ENCODE measurements at regions not wholly inside any gene's neighbourhood (a gene's known extent, or its start where the extent isn't known, plus 50 kb on each side); places are given as distances from the start of the nearest gene placed in this dataset.
"Not testable (repeated sequence)": the region's sequence is repeated elsewhere in the genome, so short reads cannot be mapped to it uniquely, and the experiment has no call there.

GRCh38 chr5:67900514-67900913 is 315.0 kb upstream of the PIK3R1 start:
- Histone ChIP-seq H3K4me3 (ENCODE audit: low read depth in 1 of 5, low read length in 5 of 5) (no peak overlapping the region), H3K27ac (ENCODE audit: low read depth, low read length) (no peak overlapping the region), H3K9ac (ENCODE audit: low read length in 5 of 5) (no peak overlapping the region), H3K4me1 (ENCODE audit: control insufficient read depth in 5 of 5, insufficient read depth in 5 of 5, low read length in 5 of 5) (peaks cover 0 to 19% (median 13%) of the 10 kb centered on the region in 5 donors), H3K27me3 (ENCODE audit: control insufficient read depth in 5 of 5, insufficient read depth in 4 of 5, low read length in 5 of 5) (no peaks in the 10 kb centered on the region), H3K9me3 (ENCODE audit: control insufficient read depth in 5 of 5, low read length in 5 of 5) (no peaks in the 10 kb centered on the region), H3K36me3 (ENCODE audit: control insufficient read depth in 5 of 5, insufficient read depth in 5 of 5, low read length in 5 of 5) (no peaks in the 10 kb centered on the region)

GRCh38 chr5:67897980-67898379 is 317.6 kb upstream of the PIK3R1 start:
- Histone ChIP-seq H3K27ac (ENCODE audit: low read depth, low read length) (no peak overlapping the region), H3K9me3 (ENCODE audit: control insufficient read depth in 5 of 5, low read length in 5 of 5) (no peaks in the 10 kb centered on the region), H3K27me3 (ENCODE audit: control insufficient read depth in 5 of 5, insufficient read depth in 4 of 5, low read length in 5 of 5) (no peaks in the 10 kb centered on the region), H3K36me3 (ENCODE audit: control insufficient read depth in 5 of 5, insufficient read depth in 5 of 5, low read length in 5 of 5) (no peaks in the 10 kb centered on the region), H3K9ac (ENCODE audit: low read length in 5 of 5) (no peak overlapping the region), H3K4me1 (ENCODE audit: control insufficient read depth in 5 of 5, insufficient read depth in 5 of 5, low read length in 5 of 5) (peaks cover 0 to 19% (median 12%) of the 10 kb centered on the region in 5 donors), H3K4me3 (ENCODE audit: low read depth in 1 of 5, low read length in 5 of 5) (no peak overlapping the region)

GRCh38 chr5:67897431-67897830 is 318.1 kb upstream of the PIK3R1 start:
- H3K9ac ChIP-seq (ENCODE audit: low read length in 5 of 5), result no peak overlapping the region
- no peaks in the 10 kb centered on the region for H3K9me3 ChIP-seq (ENCODE audit: control insufficient read depth in 5 of 5, low read length in 5 of 5)
- H3K4me1 ChIP-seq (ENCODE audit: control insufficient read depth in 5 of 5, insufficient read depth in 5 of 5, low read length in 5 of 5), result peaks cover 0 to 19% (median 9%) of the 10 kb centered on the region in 5 donors
- H3K27ac ChIP-seq (ENCODE audit: low read depth, low read length), result no peak overlapping the region
- H3K27me3 ChIP-seq (ENCODE audit: control insufficient read depth in 5 of 5, insufficient read depth in 4 of 5, low read length in 5 of 5), result no peaks in the 10 kb centered on the region
- no peaks in the 10 kb centered on the region for H3K36me3 ChIP-seq (ENCODE audit: control insufficient read depth in 5 of 5, insufficient read depth in 5 of 5, low read length in 5 of 5)
- H3K4me3 ChIP-seq (ENCODE audit: low read depth in 1 of 5, low read length in 5 of 5), result no peak overlapping the region

GRCh38 chr5:67896930-67897313 is 318.6 kb upstream of the PIK3R1 start:
- Histone ChIP-seq H3K27ac (ENCODE audit: low read depth, low read length) (no peak overlapping the region), H3K4me3 (ENCODE audit: low read depth in 1 of 5, low read length in 5 of 5) (no peak overlapping the region), H3K36me3 (ENCODE audit: control insufficient read depth in 5 of 5, insufficient read depth in 5 of 5, low read length in 5 of 5) (no peaks in the 10 kb centered on the region), H3K4me1 (ENCODE audit: control insufficient read depth in 5 of 5, insufficient read depth in 5 of 5, low read length in 5 of 5) (peaks cover 0 to 19% (median 9%) of the 10 kb centered on the region in 5 donors), H3K9me3 (ENCODE audit: control insufficient read depth in 5 of 5, low read length in 5 of 5) (no peaks in the 10 kb centered on the region), H3K27me3 (ENCODE audit: control insufficient read depth in 5 of 5, insufficient read depth in 4 of 5, low read length in 5 of 5) (no peaks in the 10 kb centered on the region), H3K9ac (ENCODE audit: low read length in 5 of 5) (no peak overlapping the region)

- no peaks in the 10 kb centered on the region for H3K27me3 ChIP-seq (ENCODE audit: control insufficient read depth in 5 of 5, insufficient read depth in 4 of 5, low read length in 5 of 5)
- no peaks in the 10 kb centered on the region for H3K9me3 ChIP-seq (ENCODE audit: control insufficient read depth in 5 of 5, low read length in 5 of 5)
- H3K9ac ChIP-seq (ENCODE audit: low read length in 5 of 5), result no peak overlapping the region
- H3K4me3 ChIP-seq (ENCODE audit: low read depth in 1 of 5, low read length in 5 of 5), result no peak overlapping the region
- H3K27ac ChIP-seq (ENCODE audit: low read depth, low read length), result no peak overlapping the region
- no peaks in the 10 kb centered on the region for H3K36me3 ChIP-seq (ENCODE audit: control insufficient read depth in 5 of 5, insufficient read depth in 5 of 5, low read length in 5 of 5)
- peaks cover 0 to 19% (median 9%) of the 10 kb centered on the region in 5 donors for H3K4me1 ChIP-seq (ENCODE audit: control insufficient read depth in 5 of 5, insufficient read depth in 5 of 5, low read length in 5 of 5)
Measured at GRCh38 chr5:67896311-67896929, 319.1 kb upstream of the PIK3R1 start.

GRCh38 chr5:67889870-67890269 is 325.7 kb upstream of the PIK3R1 start:
- H3K4me3 ChIP-seq (ENCODE audit: low read depth in 1 of 5, low read length in 5 of 5); H3K27ac ChIP-seq (ENCODE audit: low read depth, low read length); H3K4me1 ChIP-seq (ENCODE audit: control insufficient read depth in 5 of 5, insufficient read depth in 5 of 5, low read length in 5 of 5); H3K9ac ChIP-seq (ENCODE audit: low read length in 5 of 5); H3K36me3 ChIP-seq (ENCODE audit: control insufficient read depth in 5 of 5, insufficient read depth in 5 of 5, low read length in 5 of 5); H3K9me3 ChIP-seq (ENCODE audit: control insufficient read depth in 5 of 5, low read length in 5 of 5); H3K27me3 ChIP-seq (ENCODE audit: control insufficient read depth in 5 of 5, insufficient read depth in 4 of 5, low read length in 5 of 5): not testable (repeated sequence)

- H3K9me3 ChIP-seq (ENCODE audit: control insufficient read depth in 5 of 5, low read length in 5 of 5), result no peaks in the 10 kb centered on the region
Measured at GRCh38 chr5:67887748-67888161, 327.8 kb upstream of the PIK3R1 start.

GRCh38 chr5:67886761-67887160 is 328.8 kb upstream of the PIK3R1 start:
- Histone ChIP-seq H3K27ac (ENCODE audit: low read depth, low read length) (no peak overlapping the region), H3K9ac (ENCODE audit: low read length in 5 of 5) (no peak overlapping the region), H3K4me1 (ENCODE audit: control insufficient read depth in 5 of 5, insufficient read depth in 5 of 5, low read length in 5 of 5) (no peaks in the 10 kb centered on the region), H3K36me3 (ENCODE audit: control insufficient read depth in 5 of 5, insufficient read depth in 5 of 5, low read length in 5 of 5) (no peaks in the 10 kb centered on the region), H3K4me3 (ENCODE audit: low read depth in 1 of 5, low read length in 5 of 5) (no peak overlapping the region), H3K9me3 (ENCODE audit: control insufficient read depth in 5 of 5, low read length in 5 of 5) (no peaks in the 10 kb centered on the region), H3K27me3 (ENCODE audit: control insufficient read depth in 5 of 5, insufficient read depth in 4 of 5, low read length in 5 of 5) (no peaks in the 10 kb centered on the region)

More at GRCh38 chr5:67887748-67888161, 327.8 kb upstream of the PIK3R1 start:
- no peak overlapping the region for H3K4me3 ChIP-seq (ENCODE audit: low read depth in 1 of 5, low read length in 5 of 5)
- H3K27me3 ChIP-seq (ENCODE audit: control insufficient read depth in 5 of 5, insufficient read depth in 4 of 5, low read length in 5 of 5), result no peaks in the 10 kb centered on the region
- H3K9ac ChIP-seq (ENCODE audit: low read length in 5 of 5), result no peak overlapping the region
- no peaks in the 10 kb centered on the region for H3K36me3 ChIP-seq (ENCODE audit: control insufficient read depth in 5 of 5, insufficient read depth in 5 of 5, low read length in 5 of 5)
- H3K4me1 ChIP-seq (ENCODE audit: control insufficient read depth in 5 of 5, insufficient read depth in 5 of 5, low read length in 5 of 5), result no peaks in the 10 kb centered on the region
- H3K27ac ChIP-seq (ENCODE audit: low read depth, low read length), result no peak overlapping the region

GRCh38 chr5:67880876-67881275 is 334.7 kb upstream of the PIK3R1 start:
- Histone ChIP-seq H3K4me1 (ENCODE audit: control insufficient read depth in 5 of 5, insufficient read depth in 5 of 5, low read length in 5 of 5) (peaks cover 0 to 24% (median 8%) of the 10 kb centered on the region in 5 donors), H3K4me3 (ENCODE audit: low read depth in 1 of 5, low read length in 5 of 5) (no peak overlapping the region), H3K27ac (ENCODE audit: low read depth, low read length) (no peak overlapping the region), H3K9me3 (ENCODE audit: control insufficient read depth in 5 of 5, low read length in 5 of 5) (no peaks in the 10 kb centered on the region), H3K27me3 (ENCODE audit: control insufficient read depth in 5 of 5, insufficient read depth in 4 of 5, low read length in 5 of 5) (no peaks in the 10 kb centered on the region), H3K36me3 (ENCODE audit: control insufficient read depth in 5 of 5, insufficient read depth in 5 of 5, low read length in 5 of 5) (no peaks in the 10 kb centered on the region), H3K9ac (ENCODE audit: low read length in 5 of 5) (no peak overlapping the region)

GRCh38 chr5:67880511-67880805 is 335.1 kb upstream of the PIK3R1 start:
- H3K4me3 ChIP-seq (ENCODE audit: low read depth in 1 of 5, low read length in 5 of 5), result no peak overlapping the region
- no peak overlapping the region for H3K9ac ChIP-seq (ENCODE audit: low read length in 5 of 5)
- no peaks in the 10 kb centered on the region for H3K27me3 ChIP-seq (ENCODE audit: control insufficient read depth in 5 of 5, insufficient read depth in 4 of 5, low read length in 5 of 5)
- peaks cover 0 to 24% (median 8%) of the 10 kb centered on the region in 5 donors for H3K4me1 ChIP-seq (ENCODE audit: control insufficient read depth in 5 of 5, insufficient read depth in 5 of 5, low read length in 5 of 5)
- H3K9me3 ChIP-seq (ENCODE audit: control insufficient read depth in 5 of 5, low read length in 5 of 5), result no peaks in the 10 kb centered on the region
- H3K36me3 ChIP-seq (ENCODE audit: control insufficient read depth in 5 of 5, insufficient read depth in 5 of 5, low read length in 5 of 5), result no peaks in the 10 kb centered on the region
- no peak overlapping the region for H3K27ac ChIP-seq (ENCODE audit: low read depth, low read length)

All from subcutaneous abdominal adipose tissue (tissue), 5 donors.